ENCODE measurements at regions not wholly inside any gene's neighbourhood (a gene's known extent, or its start where the extent isn't known, plus 50 kb on each side); places are given as distances from the start of the nearest gene placed in this dataset.

GRCh38 chr20:19019734-19020364, 192.6 kb upstream of the SLC24A3 start:
- TF ChIP-seq CTCF (IDR thresholded peaks at IDR 0.05): no peak
- Mint-ChIP-seq H3K4me3 (no peak overlapping the region), H3K4me1 (peaks cover 24% of the 10 kb centered on the region), H3K27ac (peak overlapping the region; percentile 64), H3K9me3 (no peaks in the 10 kb centered on the region), H3K36me3 (ENCODE audit: low read depth) (no peaks in the 10 kb centered on the region), H3K27me3 (ENCODE audit: low read depth, poor library complexity) (peaks cover 7% of the 10 kb centered on the region)
- no peak for DNase-seq

- no peak for DNase-seq
- Mint-ChIP-seq H3K27me3 (ENCODE audit: low read depth, poor library complexity) (peaks cover 7% of the 10 kb centered on the region), H3K4me1 (peaks cover 24% of the 10 kb centered on the region), H3K36me3 (ENCODE audit: low read depth) (no peaks in the 10 kb centered on the region), H3K4me3 (no peak overlapping the region), H3K27ac (no peak overlapping the region), H3K9me3 (no peaks in the 10 kb centered on the region)
- TF ChIP-seq CTCF (IDR thresholded peaks at IDR 0.05): no peak
Measured at GRCh38 chr20:19021406-19022117, 190.9 kb upstream of the SLC24A3 start.

- Mint-ChIP-seq H3K27ac (no peak overlapping the region), H3K36me3 (ENCODE audit: low read depth) (no peaks in the 10 kb centered on the region)
Measured at GRCh38 chr20:19022118-19022575, 190.3 kb upstream of the SLC24A3 start.

GRCh38 chr20:19022791-19023448, 189.5 kb upstream of the SLC24A3 start:
- TF ChIP-seq CTCF (IDR thresholded peaks at IDR 0.05): no peak
- H3K36me3 Mint-ChIP-seq (ENCODE audit: low read depth): no peaks in the 10 kb centered on the region

More at GRCh38 chr20:19022118-19022575, 190.3 kb upstream of the SLC24A3 start:
- no peak for TF ChIP-seq CTCF (IDR thresholded peaks at IDR 0.05)
- H3K9me3 Mint-ChIP-seq: no peaks in the 10 kb centered on the region
- peaks cover 24% of the 10 kb centered on the region for H3K4me1 Mint-ChIP-seq
- no peak overlapping the region for H3K4me3 Mint-ChIP-seq
- no peak for DNase-seq
- peaks cover 8% of the 10 kb centered on the region for H3K27me3 Mint-ChIP-seq (ENCODE audit: low read depth, poor library complexity)

DNA sequence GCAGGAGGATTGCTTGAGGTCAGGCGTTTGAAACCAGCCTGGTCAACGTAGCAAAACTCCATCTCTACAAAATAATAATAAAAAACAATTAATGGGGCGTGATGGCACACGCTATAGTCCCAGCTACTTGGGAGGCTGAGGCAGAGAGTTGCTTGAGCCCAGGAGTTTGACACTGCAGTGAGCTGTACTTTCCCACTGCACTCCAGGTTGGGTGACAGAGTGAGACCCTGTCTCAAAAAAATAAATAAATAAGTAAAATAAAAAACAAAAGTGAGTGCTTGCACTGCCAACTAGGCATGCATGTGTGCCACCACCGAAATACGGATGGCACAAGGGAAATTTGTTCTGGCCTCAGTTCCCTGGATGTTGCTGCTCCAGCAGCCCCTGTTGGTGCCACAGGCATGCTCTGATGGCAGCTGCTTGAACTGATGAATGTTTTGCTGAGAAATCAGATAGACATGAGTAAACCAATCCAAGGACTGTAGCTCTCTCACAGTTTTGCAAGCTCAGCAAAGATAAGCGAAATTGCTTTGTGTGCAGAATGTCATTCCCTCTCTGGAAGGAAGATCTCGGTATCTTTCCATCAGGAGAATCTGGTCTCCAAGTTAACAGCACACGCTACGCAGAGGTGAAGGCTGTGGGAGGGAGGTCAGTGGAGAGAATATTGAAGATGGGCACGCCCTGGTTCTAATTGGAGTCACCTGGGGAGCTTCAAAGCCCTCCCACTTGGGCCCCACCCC, 188.0 kb upstream of the SLC24A3 start:
- H3K27ac Mint-ChIP-seq: no peak overlapping the region
- peaks cover under 1% of the 10 kb centered on the region for H3K9me3 Mint-ChIP-seq
- no peak overlapping the region for H3K4me3 Mint-ChIP-seq
- no peak for TF ChIP-seq CTCF (IDR thresholded peaks at IDR 0.05)
- peaks cover 8% of the 10 kb centered on the region for H3K27me3 Mint-ChIP-seq (ENCODE audit: low read depth, poor library complexity)
- peaks cover 12% of the 10 kb centered on the region for H3K4me1 Mint-ChIP-seq
- no peaks in the 10 kb centered on the region for H3K36me3 Mint-ChIP-seq (ENCODE audit: low read depth)
- DNase-seq: no peak

More at GRCh38 chr20:19022791-19023448, 189.5 kb upstream of the SLC24A3 start:
- H3K27me3 Mint-ChIP-seq (ENCODE audit: low read depth, poor library complexity): peaks cover 8% of the 10 kb centered on the region
- H3K9me3 Mint-ChIP-seq: no peaks in the 10 kb centered on the region
- H3K27ac Mint-ChIP-seq: no peak overlapping the region
- DNase-seq: no peak
- no peak overlapping the region for H3K4me3 Mint-ChIP-seq
- peaks cover 24% of the 10 kb centered on the region for H3K4me1 Mint-ChIP-seq
